Ovary (tissue), 3 donors: ENCODE measurements at regions not wholly inside any gene's neighbourhood (a gene's known extent, or its start where the extent isn't known, plus 50 kb on each side); places are given as distances from the start of the nearest gene placed in this dataset.

ENCODE experiments used
- CTCF ChIP-seq, 3 donors: fragments of 450-650 bp in 2 of 3; fragments of 200-600 bp in 1 of 3; IDR thresholded peaks; one replicate each; pipeline versions ENCODE4 v1.5.1 to v1.8.0; 2016 to 2022; ENCODE audit warnings: antibody characterized with exemption in 3 of 3, mild to moderate bottlenecking in 1 of 3
- EP300 ChIP-seq: sonication (generic); formaldehyde crosslinking; IDR thresholded peaks from one replicate; pipeline ENCODE4 v1.6.1; 2017; ENCODE audit warnings: antibody characterized with exemption
- POLR2A ChIP-seq: fragments of 450-650 bp; IDR thresholded peaks from one replicate; pipeline ENCODE4 v1.6.1; 2017; ENCODE audit warnings: antibody characterized with exemption, mild to moderate bottlenecking, moderate library complexity
- donor health status: DM: no; HTN: no; CAD: no.

- no peak for TF ChIP-seq CTCF (IDR thresholded peaks at IDR 0.05)
- TF ChIP-seq POLR2A = no peak
- no peak for TF ChIP-seq EP300
Measured at GRCh38 chr6:147693181-147693580, 184.7 kb downstream of the SAMD5 start.
